HS-5 (cell line): ENCODE measurements at regions not wholly inside any gene's neighbourhood (a gene's known extent, or its start where the extent isn't known, plus 50 kb on each side); places are given as distances from the start of the nearest gene placed in this dataset.
"Not testable (repeated sequence)": the region's sequence is repeated elsewhere in the genome, so short reads cannot be mapped to it uniquely, and the experiment has no call there.

Experiments
- DNase-seq: peaks from one replicate; pipeline ENCODE4 v3.0.0-alpha.2; 2012; ENCODE audit warnings: low read depth

- no peak for DNase-seq
These were observed 169.8 kb downstream of the LEPR start for GRCh38 chr1:65590279-65590678.

GRCh38 chr1:65593516-65593915 lies 173.0 kb downstream of the LEPR start:
- no peak for DNase-seq

GRCh38 chr1:65595724-65596123 lies 175.3 kb downstream of the LEPR start:
- DNase-seq = no peak

- DNase-seq = no peak
These were observed 176.3 kb downstream of the LEPR start for GRCh38 chr1:65596768-65597167.

- no peak for DNase-seq
These were observed 185.2 kb downstream of the LEPR start for GRCh38 chr1:65605621-65606020.

GRCh38 chr1:65606426-65606825 lies 186.0 kb downstream of the LEPR start:
- peak; percentile 18 for DNase-seq

GRCh38 chr1:65613884-65614283 lies 178.8 kb upstream of the PDE4B start:
- DNase-seq = no peak

GRCh38 chr1:65615859-65616258 lies 176.8 kb upstream of the PDE4B start:
- DNase-seq = no peak

- DNase-seq = not testable (repeated sequence)
These were observed 171.0 kb upstream of the PDE4B start for GRCh38 chr1:65621721-65622120.

GRCh38 chr1:65623895-65624294 lies 168.8 kb upstream of the PDE4B start:
- DNase-seq = no peak

GRCh38 chr1:65625528-65625927 lies 167.2 kb upstream of the PDE4B start:
- no peak for DNase-seq

GRCh38 chr1:65626003-65626402 lies 166.7 kb upstream of the PDE4B start:
- no peak for DNase-seq

GRCh38 chr1:65629788-65630187 lies 162.9 kb upstream of the PDE4B start:
- DNase-seq = no peak

- no peak for DNase-seq
These were observed 161.8 kb upstream of the PDE4B start for GRCh38 chr1:65630855-65631254.

GRCh38 chr1:65632235-65632634 lies 160.5 kb upstream of the PDE4B start:
- DNase-seq = no peak

GRCh38 chr1:65640046-65640445 lies 152.6 kb upstream of the PDE4B start:
- no peak for DNase-seq

- not testable (repeated sequence) for DNase-seq
These were observed 143.5 kb upstream of the PDE4B start for GRCh38 chr1:65649185-65649584.

- DNase-seq = no peak
These were observed 142.0 kb upstream of the PDE4B start for GRCh38 chr1:65650682-65651081.

- not testable (repeated sequence) for DNase-seq
These were observed 138.2 kb upstream of the PDE4B start for GRCh38 chr1:65654526-65654925.

- DNase-seq = not testable (repeated sequence)
These were observed 135.1 kb upstream of the PDE4B start for GRCh38 chr1:65657609-65658008.

GRCh38 chr1:65658122-65658521 lies 134.6 kb upstream of the PDE4B start:
- DNase-seq = peak; percentile 41

GRCh38 chr1:65668368-65668767 lies 124.3 kb upstream of the PDE4B start:
- DNase-seq = peak; percentile 37

- no peak for DNase-seq
These were observed 122.2 kb upstream of the PDE4B start for GRCh38 chr1:65670518-65670917.

- no peak for DNase-seq
These were observed 118.2 kb upstream of the PDE4B start for GRCh38 chr1:65674522-65674921.

- DNase-seq = no peak
These were observed 112.9 kb upstream of the PDE4B start for GRCh38 chr1:65679773-65680172.
